ENCODE measurements at regions not wholly inside any gene's neighbourhood (a gene's known extent, or its start where the extent isn't known, plus 50 kb on each side); places are given as distances from the start of the nearest gene placed in this dataset.

GRCh38 chr1:68907491-68907890, 410.6 kb upstream of the DEPDC1 start:
- Histone ChIP-seq H3K9ac (ENCODE audit: low read length) (no peak overlapping the region), H3K9me3 (ENCODE audit: low read length) (no peaks in the 10 kb centered on the region), H3K27ac (ENCODE audit: low read depth, low read length, poor library complexity, severe bottlenecking) (no peak overlapping the region), H3K4me1 (ENCODE audit: insufficient read depth, low read length, severe bottlenecking) (no peaks in the 10 kb centered on the region), H3F3A (ENCODE audit: insufficient read depth, low read length) (no peaks in the 10 kb centered on the region), H2AFZ (ENCODE audit: low read length) (no peak overlapping the region), H3K4me2 (ENCODE audit: low read length) (no peak overlapping the region), H4K20me1 (ENCODE audit: insufficient read depth, low read length) (no peaks in the 10 kb centered on the region), H3K4me3 (ENCODE audit: low read depth, low read length, poor library complexity, severe bottlenecking) (no peak overlapping the region), H3K9me2 (ENCODE audit: low read depth, low read length) (no peaks in the 10 kb centered on the region), H3K27me3 (ENCODE audit: insufficient read depth, low read length) (no peaks in the 10 kb centered on the region), H3K79me2 (ENCODE audit: insufficient read depth, low read length) (no peaks in the 10 kb centered on the region), H3K36me3 (ENCODE audit: insufficient read depth, low read length) (no peaks in the 10 kb centered on the region)
- TF ChIP-seq CTCF (IDR thresholded peaks at IDR 0.05; ENCODE audit: low read length) (no peak), EZH2 (IDR thresholded peaks at IDR 0.05; ENCODE audit: borderline replicate concordance, low read length) (no peak)

GRCh38 chr1:68908316-68908715, 411.4 kb upstream of the DEPDC1 start:
- TF ChIP-seq CTCF (IDR thresholded peaks at IDR 0.05; ENCODE audit: low read length) (no peak), EZH2 (IDR thresholded peaks at IDR 0.05; ENCODE audit: borderline replicate concordance, low read length) (no peak)
- H3F3A ChIP-seq (ENCODE audit: insufficient read depth, low read length) = no peaks in the 10 kb centered on the region

GRCh38 chr1:68916221-68916902, 419.5 kb upstream of the DEPDC1 start:
- no peak overlapping the region for H3K4me3 ChIP-seq (ENCODE audit: low read depth, low read length, poor library complexity, severe bottlenecking)
- H3K36me3 ChIP-seq (ENCODE audit: insufficient read depth, low read length) = no peaks in the 10 kb centered on the region
- no peak overlapping the region for H3K9ac ChIP-seq (ENCODE audit: low read length)
- no peaks in the 10 kb centered on the region for H3K9me2 ChIP-seq (ENCODE audit: low read depth, low read length)
- H4K20me1 ChIP-seq (ENCODE audit: insufficient read depth, low read length) = no peaks in the 10 kb centered on the region
- H2AFZ ChIP-seq (ENCODE audit: low read length) = no peak overlapping the region
- H3K27ac ChIP-seq (ENCODE audit: low read depth, low read length, poor library complexity, severe bottlenecking) = no peak overlapping the region
- no peaks in the 10 kb centered on the region for H3K9me3 ChIP-seq (ENCODE audit: low read length)
- H3K4me2 ChIP-seq (ENCODE audit: low read length) = no peak overlapping the region
- no peaks in the 10 kb centered on the region for H3K27me3 ChIP-seq (ENCODE audit: insufficient read depth, low read length)
- no peaks in the 10 kb centered on the region for H3F3A ChIP-seq (ENCODE audit: insufficient read depth, low read length)
- H3K4me1 ChIP-seq (ENCODE audit: insufficient read depth, low read length, severe bottlenecking) = no peaks in the 10 kb centered on the region
- TF ChIP-seq EZH2 (IDR thresholded peaks at IDR 0.05; ENCODE audit: borderline replicate concordance, low read length) = no peak
- no peak for TF ChIP-seq CTCF (IDR thresholded peaks at IDR 0.05; ENCODE audit: low read length)
- H3K79me2 ChIP-seq (ENCODE audit: insufficient read depth, low read length) = no peaks in the 10 kb centered on the region

More at GRCh38 chr1:68908316-68908715, 411.4 kb upstream of the DEPDC1 start:
- H3K9ac ChIP-seq (ENCODE audit: low read length) = no peak overlapping the region
- H3K36me3 ChIP-seq (ENCODE audit: insufficient read depth, low read length) = no peaks in the 10 kb centered on the region
- no peaks in the 10 kb centered on the region for H3K79me2 ChIP-seq (ENCODE audit: insufficient read depth, low read length)
- H3K4me3 ChIP-seq (ENCODE audit: low read depth, low read length, poor library complexity, severe bottlenecking) = no peak overlapping the region
- H3K27me3 ChIP-seq (ENCODE audit: insufficient read depth, low read length) = no peaks in the 10 kb centered on the region
- no peaks in the 10 kb centered on the region for H4K20me1 ChIP-seq (ENCODE audit: insufficient read depth, low read length)
- H3K27ac ChIP-seq (ENCODE audit: low read depth, low read length, poor library complexity, severe bottlenecking) = no peak overlapping the region
- no peaks in the 10 kb centered on the region for H3K9me2 ChIP-seq (ENCODE audit: low read depth, low read length)
- no peaks in the 10 kb centered on the region for H3K9me3 ChIP-seq (ENCODE audit: low read length)
- H3K4me1 ChIP-seq (ENCODE audit: insufficient read depth, low read length, severe bottlenecking) = no peaks in the 10 kb centered on the region
- no peak overlapping the region for H3K4me2 ChIP-seq (ENCODE audit: low read length)
- no peak overlapping the region for H2AFZ ChIP-seq (ENCODE audit: low read length)
